H4 (cell line): ENCODE measurements at regions not wholly inside any gene's neighbourhood (a gene's known extent, or its start where the extent isn't known, plus 50 kb on each side); places are given as distances from the start of the nearest gene placed in this dataset.

Source experiments
- DNase-seq: peaks from one replicate; pipeline ENCODE4 v3.0.0-alpha.2; 2015; ENCODE audit warnings: low spot score

DNA sequence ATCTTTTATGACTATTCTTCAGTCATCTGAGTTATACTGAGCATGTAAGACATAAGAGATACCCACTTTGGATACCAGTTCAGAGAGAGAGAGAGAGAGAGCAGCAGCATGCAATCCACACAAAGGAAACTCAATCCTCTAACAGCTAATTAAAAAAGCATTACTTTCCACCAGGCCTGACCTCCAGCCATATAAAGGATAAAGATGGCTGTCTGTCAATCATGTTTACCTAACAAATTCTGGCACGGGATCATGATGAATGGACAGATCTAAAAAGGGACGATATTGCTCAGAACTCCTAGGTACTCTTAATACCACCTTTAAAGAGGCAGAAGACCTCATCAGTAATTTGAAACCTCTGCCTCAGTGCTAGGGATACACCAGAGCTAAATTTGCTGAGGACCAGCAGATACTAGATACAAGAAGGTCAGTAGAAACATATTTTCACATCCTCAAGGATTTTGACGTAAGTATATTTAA, 159.2 kb downstream of the RPS12 start:
- DNase-seq = no peak

DNA sequence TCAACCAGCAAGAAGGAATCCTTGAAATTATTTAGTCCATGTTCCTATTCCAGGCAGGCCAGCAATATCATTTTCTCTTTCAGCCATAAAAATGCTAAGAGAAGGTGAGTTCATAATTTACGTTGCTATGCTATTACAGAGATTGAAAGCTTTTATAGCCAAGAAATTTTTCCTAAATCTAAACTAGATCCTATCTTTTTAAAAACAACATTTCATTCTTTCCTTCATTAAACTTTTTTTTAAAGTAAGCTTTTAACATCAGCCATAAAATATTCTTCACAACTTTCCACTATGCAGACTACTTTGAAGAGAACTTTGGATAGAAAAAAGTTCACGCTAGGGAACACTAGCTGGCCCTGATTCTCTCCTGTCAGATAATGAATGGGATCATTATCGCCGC, 159.8 kb downstream of the RPS12 start:
- no peak for DNase-seq

DNA sequence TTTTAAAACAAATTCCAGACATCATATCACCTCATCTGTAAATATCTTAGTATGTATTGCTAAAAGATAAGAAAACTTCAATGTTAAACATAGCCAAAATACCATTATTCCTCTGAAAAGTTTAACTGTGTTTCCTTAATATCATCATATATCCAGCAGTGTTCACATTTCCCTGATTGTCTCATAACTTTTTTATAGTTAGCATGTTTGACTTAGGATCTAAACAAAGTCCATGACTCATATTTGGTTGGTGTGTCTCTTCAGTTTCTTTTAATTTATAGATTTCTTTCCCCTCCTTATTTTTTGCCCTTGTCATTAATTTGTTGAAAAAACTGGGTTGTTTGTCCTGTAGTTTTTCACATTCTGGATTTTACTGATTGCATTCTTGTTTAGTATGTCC, 163.0 kb downstream of the RPS12 start:
- DNase-seq = no peak

DNA sequence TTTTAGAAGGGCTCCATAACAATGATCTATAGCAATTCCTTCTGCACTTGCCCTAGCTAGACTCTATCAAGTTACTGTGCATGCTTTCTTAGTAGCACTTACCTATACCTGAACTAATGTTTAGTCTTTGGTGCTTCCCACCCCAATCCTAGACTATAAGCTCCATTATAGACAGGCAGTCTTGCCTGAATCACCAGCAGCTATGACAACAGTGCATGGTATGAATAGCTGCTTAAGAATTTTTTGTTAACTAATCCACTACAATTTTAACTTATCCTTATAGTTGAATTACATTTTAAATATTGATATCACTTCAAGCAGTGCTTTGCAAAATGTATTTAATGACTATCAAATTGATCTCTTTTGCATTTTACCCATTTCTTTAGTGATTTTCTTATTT, 164.3 kb downstream of the RPS12 start:
- DNase-seq = no peak

DNA sequence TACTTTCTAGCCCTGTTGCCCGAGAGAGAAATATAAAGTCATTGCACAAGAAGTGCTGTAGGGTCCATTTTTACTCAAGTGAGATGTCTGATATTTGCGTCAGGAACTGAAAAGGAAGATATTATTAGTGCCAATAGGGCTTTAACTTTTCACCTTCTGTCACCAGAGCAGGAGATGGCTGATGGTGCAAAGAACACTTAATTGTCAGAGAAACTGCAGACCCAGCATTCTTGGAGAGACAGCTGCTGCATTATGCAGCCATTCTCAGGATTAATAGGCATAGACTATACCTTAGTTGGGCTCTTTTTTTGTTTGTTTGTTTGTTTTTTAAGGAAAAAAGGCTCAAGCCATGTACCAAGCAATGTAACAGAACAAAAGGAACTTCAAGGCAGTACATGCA, 179.4 kb downstream of the RPS12 start:
- DNase-seq = no peak

DNA sequence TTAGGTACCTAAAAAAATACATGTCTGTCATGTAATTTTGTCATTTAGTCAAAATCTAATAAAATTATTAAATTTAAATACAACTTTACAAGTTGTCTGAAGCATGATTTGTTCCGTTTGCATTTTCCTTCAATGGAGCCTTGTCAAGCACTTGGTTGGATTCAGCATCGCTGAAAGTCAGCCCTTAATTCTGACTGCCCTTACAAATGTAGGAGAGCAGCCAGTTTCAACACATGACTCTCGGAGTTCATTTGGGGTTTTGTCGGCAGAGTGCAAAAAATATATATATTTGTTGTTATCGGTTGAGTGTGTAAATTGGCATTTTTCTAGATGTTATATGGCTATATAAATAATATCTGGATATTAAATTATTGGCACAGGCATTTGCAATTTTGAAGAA, 180.6 kb downstream of the RPS12 start:
- no peak for DNase-seq

DNA sequence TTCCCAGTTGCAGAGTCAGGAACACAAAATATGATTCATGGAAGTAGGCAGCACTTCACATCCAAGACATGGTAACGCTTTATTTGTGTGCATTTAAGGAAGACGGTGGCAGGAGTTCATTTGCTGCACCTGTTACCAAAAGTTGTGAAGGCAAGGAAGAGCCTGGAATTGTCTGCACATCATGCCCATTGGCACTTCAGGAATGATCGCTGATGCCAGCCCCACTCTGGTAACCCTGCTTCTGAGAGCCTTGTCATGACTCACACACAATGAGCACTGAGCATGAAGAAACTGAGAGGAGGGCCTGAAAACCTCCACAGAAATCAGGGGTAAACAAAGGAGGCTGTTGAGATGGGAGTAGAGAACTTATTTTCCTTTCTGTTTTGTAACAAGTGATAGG, 181.1 kb downstream of the RPS12 start:
- no peak for DNase-seq

DNA sequence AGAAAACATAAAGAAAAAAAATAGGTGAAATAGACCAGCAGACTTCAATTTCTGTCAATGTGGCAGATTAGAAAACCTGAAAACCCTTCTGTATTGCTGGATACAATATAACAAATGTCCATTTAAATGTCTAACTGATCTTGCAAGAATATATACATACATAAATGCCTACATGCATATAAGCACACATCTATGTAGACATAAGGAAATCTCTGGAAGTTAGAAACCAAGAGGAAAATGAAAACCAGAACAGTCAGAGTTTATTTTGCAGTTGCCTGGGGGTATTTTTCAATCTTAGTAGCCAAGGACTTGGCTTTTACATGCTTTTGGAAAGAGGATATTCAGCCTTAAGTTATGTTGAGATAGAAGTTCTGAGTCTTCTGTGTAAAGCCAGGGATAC, 184.0 kb downstream of the RPS12 start:
- no peak for DNase-seq

DNA sequence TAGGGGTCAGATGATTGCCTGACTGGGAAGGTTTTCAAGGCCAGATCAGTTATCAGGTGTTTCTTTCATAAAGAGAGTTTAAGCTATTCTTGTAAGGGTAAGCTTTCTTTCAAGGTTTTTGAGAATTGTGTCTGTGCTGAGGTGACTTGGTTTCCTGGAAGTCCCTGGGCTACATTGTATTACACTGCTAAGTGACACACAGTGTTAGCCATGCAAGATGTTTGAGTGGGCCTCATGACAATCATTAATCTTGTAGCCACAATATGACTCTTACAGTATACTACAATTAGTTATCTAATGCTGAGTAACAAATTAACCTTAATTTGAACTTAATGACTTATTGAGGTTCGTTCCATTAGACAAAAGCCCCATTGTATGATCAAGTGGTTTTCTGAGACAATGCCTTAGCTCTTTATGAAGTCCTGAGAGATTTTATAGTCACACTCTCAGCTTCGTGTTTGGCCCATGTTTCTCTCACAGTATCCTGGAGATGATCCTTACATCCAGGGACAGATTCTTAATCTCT, 186.7 kb downstream of the RPS12 start:
- DNase-seq = no peak

DNA sequence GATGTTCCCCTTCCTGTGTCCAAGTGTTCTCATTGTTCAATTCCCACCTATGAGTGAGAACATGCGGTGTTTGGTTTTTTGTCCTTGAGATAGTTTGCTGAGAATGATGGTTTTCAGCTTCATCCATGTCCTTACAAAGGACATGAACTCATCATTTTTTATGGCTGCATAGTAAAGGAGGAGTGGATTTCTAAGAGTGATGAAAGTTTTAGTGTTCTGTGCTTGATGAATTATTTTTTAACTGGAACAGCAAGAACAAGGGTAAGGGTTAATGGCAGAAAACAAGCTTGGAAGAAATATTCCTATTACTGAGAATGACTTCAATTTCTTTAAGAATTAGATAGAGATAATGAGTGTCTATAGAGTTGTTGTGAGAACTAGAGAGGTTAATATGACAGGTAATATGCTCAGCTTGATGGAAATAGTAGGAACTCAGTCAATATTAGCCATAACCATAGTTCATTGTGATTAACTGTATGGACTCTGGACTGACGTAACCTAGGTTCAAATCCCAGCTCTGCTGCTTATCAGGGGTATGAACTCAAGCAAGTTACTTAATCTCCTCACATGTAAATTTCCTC, 190.0 kb downstream of the RPS12 start:
- DNase-seq = no peak

DNA sequence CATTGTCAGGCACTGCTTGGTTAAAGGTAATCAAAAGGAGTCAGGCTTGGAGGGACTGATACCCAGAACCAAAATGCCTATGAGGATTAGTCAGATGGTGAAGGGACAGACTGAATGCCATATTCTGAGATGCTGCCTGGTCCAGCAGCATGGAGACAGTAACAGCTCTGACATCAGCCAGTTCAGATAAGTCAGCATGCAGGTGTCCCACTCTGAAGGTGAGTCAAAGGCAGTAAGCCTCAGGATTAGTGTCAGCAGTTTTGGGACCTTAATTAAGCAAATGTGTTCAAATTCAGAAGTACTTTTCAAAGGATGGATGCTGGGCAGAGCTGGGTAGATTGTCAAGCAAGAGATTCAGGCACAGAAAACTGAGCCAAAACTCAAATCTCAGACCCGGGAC, 198.4 kb downstream of the RPS12 start:
- no peak for DNase-seq

DNA sequence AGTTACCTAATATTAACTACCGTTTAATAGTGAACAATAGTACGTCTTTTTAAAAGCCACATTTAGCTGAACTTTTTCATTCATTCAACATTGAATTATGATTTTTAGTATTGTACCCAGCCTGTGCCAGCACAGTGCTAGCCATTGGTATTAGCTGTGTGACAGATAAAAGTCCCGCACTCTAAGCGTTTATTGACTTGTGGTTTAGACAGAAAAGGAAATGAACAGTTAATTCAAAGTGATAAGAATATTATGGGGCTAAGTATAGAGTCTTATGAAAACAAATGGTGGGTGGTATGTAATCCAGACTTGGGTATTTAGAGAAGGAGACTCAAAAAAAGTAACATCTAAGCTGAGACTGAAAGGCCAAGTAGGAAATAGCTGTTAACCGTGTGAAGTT, 202.3 kb downstream of the RPS12 start:
- DNase-seq = no peak

DNA sequence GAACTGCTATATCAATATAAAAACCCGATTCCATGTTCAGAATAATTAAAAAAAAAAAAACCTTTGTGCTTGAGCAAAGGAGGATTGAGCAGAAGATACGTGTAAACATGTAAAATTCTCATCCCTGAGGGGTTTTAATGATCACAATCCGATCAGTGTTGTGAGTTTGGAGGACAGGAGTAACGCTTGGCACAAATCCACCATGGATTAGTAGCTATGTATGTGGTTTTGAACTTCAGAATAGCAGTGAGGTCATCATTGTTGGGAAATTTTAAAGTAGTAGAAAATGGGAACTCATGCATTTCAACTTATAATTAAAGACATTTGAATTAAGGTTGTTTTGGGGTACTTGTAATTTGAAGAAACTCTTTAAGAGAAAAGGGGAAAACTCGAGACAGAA, 203.2 kb downstream of the RPS12 start:
- DNase-seq = peak; percentile 16

DNA sequence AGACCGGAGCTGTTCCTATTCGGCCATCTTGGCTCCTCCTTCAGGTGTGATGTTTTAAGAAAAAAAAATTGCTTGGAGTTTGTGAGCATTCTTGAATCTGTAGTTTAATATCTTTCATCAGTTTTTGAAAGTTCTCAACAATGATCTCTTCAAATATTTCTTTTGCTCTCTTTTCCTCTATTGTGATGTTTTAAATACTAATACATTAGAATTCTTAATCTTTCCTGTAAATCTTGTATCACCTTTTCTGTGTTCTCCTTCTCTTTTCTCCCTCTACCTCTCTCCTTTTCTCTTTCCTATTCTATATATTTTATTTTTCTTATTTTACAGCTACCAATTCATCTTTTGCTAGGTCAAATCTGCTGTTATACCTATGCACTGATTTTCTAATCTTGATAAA, 212.3 kb downstream of the RPS12 start:
- DNase-seq = no peak

DNA sequence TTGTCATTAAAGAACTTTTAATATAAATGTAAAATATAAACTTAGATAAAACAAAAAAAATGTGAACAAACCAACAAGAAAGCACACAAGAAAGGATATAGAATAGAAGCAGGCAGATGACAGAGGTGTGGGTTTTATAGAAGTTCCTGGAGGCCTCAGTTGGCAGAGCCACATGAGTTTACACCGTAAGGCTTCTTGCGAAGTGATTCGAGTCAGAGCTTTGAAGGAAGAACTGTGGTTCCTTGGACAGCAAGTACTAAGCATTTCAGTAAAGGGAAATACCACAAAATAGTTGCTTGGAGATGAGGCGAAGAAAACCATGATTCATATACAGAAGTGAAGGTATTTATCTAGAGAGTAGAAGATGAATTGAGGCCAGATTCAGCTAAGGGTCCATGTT, 207.9 kb upstream of the EYA4 start:
- no peak for DNase-seq

DNA sequence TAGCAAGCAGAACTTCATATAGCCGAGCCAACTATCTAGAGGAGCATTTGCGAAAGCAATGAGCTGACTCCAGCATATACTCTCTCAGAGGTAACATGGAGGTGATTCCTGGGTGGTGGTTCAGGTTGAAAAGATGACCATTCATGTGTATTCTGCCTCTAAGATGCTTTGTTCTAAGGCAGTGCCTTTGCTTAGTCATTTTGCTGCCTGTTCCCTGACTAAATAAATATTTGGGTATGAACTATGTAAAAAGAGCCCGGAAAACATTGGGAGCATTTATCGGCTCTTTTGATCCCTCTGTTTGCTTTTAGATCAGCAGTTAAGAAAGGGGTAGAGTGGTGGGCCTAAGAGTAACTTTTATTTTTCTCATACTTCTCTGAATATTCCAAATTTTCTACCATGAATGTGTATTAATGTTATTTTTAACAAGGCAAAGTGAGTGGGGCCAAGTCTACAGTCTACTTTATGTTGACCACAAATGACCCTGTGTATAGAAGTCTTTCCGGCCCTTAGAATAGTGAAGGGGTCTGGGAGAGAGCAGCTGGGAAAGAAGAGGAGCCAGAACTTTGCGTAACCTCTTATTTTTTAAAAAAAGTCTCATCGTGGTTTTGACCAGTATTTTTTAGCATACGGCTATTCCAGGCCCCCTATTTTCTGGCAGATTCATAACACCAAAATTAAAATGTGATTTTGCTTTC, 206.5 kb upstream of the EYA4 start:
- no peak for DNase-seq

DNA sequence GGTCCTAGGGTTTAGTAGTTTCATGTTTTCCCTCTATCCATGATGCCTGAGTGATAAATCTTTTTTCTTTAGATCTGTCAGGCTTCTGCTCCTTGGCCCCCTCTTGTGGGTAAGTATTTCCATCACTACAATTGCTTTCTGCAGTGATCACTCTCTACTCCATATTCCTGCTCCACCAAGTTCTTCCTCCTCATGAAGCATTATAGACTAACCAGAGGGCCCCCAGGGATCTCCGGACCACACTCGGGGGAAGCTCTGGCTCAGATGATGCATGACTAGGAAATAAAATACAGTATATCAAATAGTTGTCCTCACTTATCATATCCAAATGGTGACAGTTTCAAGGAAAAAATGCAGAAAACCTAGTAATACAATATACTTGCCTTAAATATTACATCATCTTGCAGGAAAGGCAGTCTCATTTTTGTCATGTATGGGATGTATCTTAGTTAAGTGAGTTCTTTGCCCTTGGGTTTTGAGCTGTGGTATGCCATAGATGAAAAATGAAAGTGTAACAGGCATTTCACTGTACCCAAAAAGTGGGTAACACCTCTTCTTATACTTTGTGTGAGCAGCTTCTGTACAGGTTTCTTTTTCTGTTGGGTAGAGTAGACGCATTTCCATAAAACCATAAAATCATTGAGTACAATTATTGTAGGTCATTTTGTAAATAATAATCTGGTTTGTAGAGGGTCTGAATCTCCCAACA, 200.9 kb upstream of the EYA4 start:
- DNase-seq = peak; percentile 6

DNA sequence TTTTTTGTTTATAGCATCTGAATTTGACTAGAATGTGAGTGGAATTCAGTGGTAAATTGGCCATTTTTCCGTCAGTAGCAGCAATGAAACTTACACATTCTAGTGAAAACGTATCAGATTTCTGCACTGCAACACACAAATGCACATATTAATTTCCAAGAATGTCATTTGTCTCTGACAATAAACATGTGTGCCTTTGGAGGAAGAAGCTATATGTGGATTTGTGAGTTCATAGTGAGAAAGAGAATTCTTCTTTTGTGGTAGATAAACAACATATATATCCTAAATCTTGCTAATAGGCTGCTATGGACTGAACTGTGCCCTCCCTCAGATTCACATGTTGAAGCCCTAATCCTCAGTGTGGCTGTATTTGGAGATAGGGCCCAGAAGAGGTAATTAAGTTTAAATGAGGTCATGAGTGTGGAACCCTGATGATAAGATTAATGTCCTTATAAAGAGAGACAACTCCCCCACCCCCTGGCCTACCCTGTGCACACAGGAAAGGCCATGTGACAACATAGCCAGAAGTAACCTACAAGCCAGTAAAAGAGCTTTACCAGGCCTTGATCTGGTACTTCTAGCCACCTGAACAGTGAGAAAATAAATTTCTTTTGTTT, 200.2 kb upstream of the EYA4 start:
- DNase-seq = no peak

DNA sequence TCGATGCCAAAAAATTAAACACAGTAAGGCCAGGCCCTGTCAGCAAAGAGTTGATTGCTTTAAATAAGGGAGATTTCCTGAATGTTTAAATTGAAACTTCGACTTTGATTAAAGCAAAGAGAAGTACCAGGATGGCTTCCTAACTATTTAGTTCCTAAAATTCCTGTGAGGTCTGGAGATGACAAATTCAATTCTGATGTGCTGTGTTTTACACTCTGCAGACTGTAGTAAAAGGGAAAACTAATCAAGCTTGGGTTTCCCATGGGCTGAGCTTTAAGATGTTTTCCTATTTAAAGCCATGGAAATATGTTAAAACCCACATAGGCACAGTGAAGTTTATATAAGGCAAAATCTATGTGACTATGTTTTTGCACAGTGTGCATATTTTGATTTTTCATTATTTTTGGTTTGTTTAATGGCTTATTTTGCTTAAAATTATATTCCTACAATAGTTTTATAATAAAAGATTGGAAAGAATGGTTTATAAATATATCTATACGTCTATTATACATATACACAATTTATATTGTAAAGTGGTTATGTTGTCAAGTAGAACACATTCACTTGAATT, 198.5 kb upstream of the EYA4 start:
- DNase-seq = no peak

DNA sequence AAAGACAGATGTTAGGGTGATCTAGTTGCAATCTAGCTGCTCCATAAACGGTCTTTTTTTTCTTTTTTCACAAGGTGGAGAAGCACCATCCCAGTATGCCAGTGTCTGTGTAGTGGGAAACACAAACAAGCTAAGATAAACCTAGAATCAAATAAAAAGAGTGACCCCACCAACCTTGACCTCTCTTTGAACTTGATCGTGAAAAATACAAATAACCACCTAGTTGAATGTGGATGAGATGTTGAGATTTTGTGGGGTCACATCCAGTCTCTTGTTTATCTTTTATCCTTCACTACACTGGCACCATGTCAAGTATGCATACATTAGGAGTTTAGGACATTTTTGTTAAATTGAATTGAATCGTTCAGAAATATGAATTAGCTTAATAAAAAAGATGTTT, 194.6 kb upstream of the EYA4 start:
- DNase-seq = no peak

DNA sequence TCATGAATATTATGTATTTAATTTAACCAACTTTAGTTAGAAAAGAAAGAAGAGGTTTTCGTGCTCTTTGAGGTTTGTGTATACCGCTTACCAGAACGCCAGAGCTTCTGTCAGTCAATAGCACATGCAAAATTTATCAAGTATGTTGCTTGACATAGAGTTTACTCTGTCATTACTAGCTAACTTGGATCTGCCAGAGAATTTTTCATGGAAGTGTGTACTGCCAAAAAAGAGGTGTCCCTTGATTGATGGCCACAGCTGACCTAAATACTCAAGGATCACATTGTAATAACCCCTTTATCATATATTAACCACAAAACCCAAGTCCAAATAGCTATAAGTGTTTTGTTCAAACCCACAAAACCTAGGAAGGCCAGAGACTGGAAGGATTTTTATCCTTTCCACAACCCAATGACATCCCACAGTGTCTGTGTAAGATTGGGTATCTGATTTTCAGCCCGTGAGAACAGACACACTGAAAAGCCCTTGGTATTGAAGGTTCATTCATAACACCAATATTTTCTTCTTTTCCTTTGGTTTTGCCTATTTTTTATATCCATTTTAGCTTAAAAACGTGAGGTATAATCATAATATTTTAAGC, 194.0 kb upstream of the EYA4 start:
- no peak for DNase-seq

DNA sequence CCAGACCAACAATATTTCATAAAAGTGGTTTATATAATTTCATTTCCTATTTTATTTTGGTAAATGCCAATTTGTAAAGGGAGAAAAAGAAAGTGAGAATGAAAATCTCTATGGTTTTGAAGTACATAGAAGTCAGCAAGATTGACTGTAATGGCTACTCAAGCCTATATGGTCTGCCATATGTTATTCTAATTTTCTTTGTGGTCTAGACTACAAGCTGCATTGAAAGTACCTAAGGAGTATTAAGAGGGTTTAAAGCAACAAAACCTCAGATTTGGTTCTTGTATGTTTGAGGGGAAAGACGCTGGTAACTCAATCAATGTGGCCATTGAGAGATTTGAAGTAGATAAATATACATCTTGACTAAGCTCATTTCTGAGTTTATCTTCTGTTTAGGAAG, 193.5 kb upstream of the EYA4 start:
- DNase-seq = no peak
